Naive thymus-derived CD4-positive, alpha-beta T cell (primary cell): ENCODE measurements at regions not wholly inside any gene's neighbourhood (a gene's known extent, or its start where the extent isn't known, plus 50 kb on each side); places are given as distances from the start of the nearest gene placed in this dataset.

ENCODE experiments used
- ATAC-seq: fragments of 150-1000 bp; cut with Tn5 transposase; 2 replicates; pipeline ENCODE4 v1.10.0; 2021; ENCODE audit warnings: mild to moderate bottlenecking, moderate library complexity
- CTCF ChIA-PET: fragments of 350-600 bp; sonication (Branson Sonifier 250); formaldehyde crosslinking; loops from one replicate; lab custom pipeline; 2021; ENCODE audit warnings: antibody characterized with exemption; lab: Charles Lee
- POLR2A ChIA-PET: fragments of 350-600 bp; sonication (Branson Sonifier 250); formaldehyde crosslinking; loops from one replicate; lab custom pipeline; 2021; ENCODE audit warnings: antibody characterized with exemption, inconsistent platforms; lab: Charles Lee
- DNase-seq, 9 donors: peaks; one replicate each; pipeline versions ENCODE4 v3.0.0 to v3.0.0-alpha.2; 2020 to 2022; ENCODE audit warnings: mixed read lengths in 1 of 9
- H3K27ac ChIP-seq: one replicate; pipeline ENCODE4 v1.7.0; 2013; ENCODE audit warnings: mild to moderate bottlenecking, low read depth, low read length, moderate library complexity
- H3K27me3 ChIP-seq, 2 donors: one replicate each; pipeline ENCODE4 v1.7.0; 2013; ENCODE audit warnings: low read length in 2 of 2, mild to moderate bottlenecking in 2 of 2, moderate library complexity in 2 of 2; ENCODE audit not compliant: control insufficient read depth in 2 of 2, insufficient read depth in 2 of 2
- H3K36me3 ChIP-seq, 3 experiments: 1 replicate in 2 of 3; 2 replicates in 1 of 3; pipeline ENCODE4 v1.7.0; 2013; ENCODE audit warnings: low read length in 3 of 3, mild to moderate bottlenecking in 3 of 3, moderate library complexity in 1 of 3; ENCODE audit not compliant: insufficient read depth in 3 of 3, control insufficient read depth in 2 of 3
- H3K4me1 ChIP-seq, 2 donors: one replicate each; pipeline ENCODE4 v1.7.0; 2013; ENCODE audit warnings: low read length in 2 of 2, mild to moderate bottlenecking in 2 of 2, moderate library complexity in 1 of 2; ENCODE audit not compliant: control insufficient read depth in 2 of 2, insufficient read depth in 2 of 2
- H3K4me3 ChIP-seq: 2 replicates; pipeline ENCODE4 v1.7.0; 2013; ENCODE audit warnings: mild to moderate bottlenecking, low read length
- H3K9me3 ChIP-seq, 3 experiments: 1 replicate in 2 of 3; 2 replicates in 1 of 3; pipeline ENCODE4 v1.7.0; 2013; ENCODE audit warnings: low read length in 3 of 3; ENCODE audit not compliant: control insufficient read depth in 2 of 3
- H3K27ac Mint-ChIP-seq, 9 donors: one replicate each; pipeline ENCODE4 v1.8.0; 2020 to 2022; ENCODE audit warnings: mixed read lengths in 9 of 9, mild to moderate bottlenecking in 8 of 9, moderate library complexity in 5 of 9, inconsistent platforms in 2 of 9
- H3K27me3 Mint-ChIP-seq, 5 donors: one replicate each; pipeline ENCODE4 v1.8.0; 2021 to 2022; ENCODE audit warnings: mixed read lengths in 5 of 5, mild to moderate bottlenecking in 1 of 5
- H3K36me3 Mint-ChIP-seq, 5 donors: one replicate each; pipeline ENCODE4 v1.8.0; 2020 to 2022; ENCODE audit warnings: mixed read lengths in 5 of 5, mild to moderate bottlenecking in 3 of 5, inconsistent platforms in 1 of 5
- H3K4me1 Mint-ChIP-seq, 7 donors: one replicate each; pipeline ENCODE4 v1.8.0; 2020 to 2022; ENCODE audit warnings: mixed read lengths in 7 of 7, mild to moderate bottlenecking in 3 of 7, inconsistent platforms in 1 of 7
- H3K4me3 Mint-ChIP-seq, 10 donors: one replicate each; pipeline ENCODE4 v1.8.0; 2020 to 2022; ENCODE audit warnings: mild to moderate bottlenecking in 10 of 10, mixed read lengths in 10 of 10, moderate library complexity in 6 of 10, inconsistent platforms in 2 of 10
- H3K9me3 Mint-ChIP-seq, 11 donors: one replicate each; pipeline ENCODE4 v1.8.0; 2020 to 2022; ENCODE audit warnings: mixed read lengths in 11 of 11, mild to moderate bottlenecking in 4 of 11, inconsistent platforms in 1 of 11, moderate library complexity in 1 of 11
- intact Hi-C, 2 donors: fragments of 100-400 bp; cut with micrococcal nuclease; formaldehyde crosslinking; loops; one replicate each; pipeline ENCODE4 v1.15.1; 2023

GRCh38 chr10:122765412-122765811 lies 65.8 kb upstream of the C10orf120 start:
- no peak for DNase-seq
- H3K27me3 ChIP-seq, result no peaks in the 10 kb centered on the region
- H3K4me1 ChIP-seq, result no peaks in the 10 kb centered on the region
- H3K4me1 Mint-ChIP-seq, result peaks cover 0 to 4% (median 0%) of the 10 kb centered on the region in 7 donors
- ATAC-seq, result no peak
- no peaks in the 10 kb centered on the region for H3K36me3 ChIP-seq
- H3K9me3 Mint-ChIP-seq, result peaks cover 0 to 20% (median 8%) of the 10 kb centered on the region in 11 donors
- POLR2A ChIA-PET, result no interaction called here
- no peak overlapping the region for H3K27ac ChIP-seq
- H3K27ac Mint-ChIP-seq, result no peak overlapping the region
- no peak overlapping the region for H3K4me3 Mint-ChIP-seq
- peaks cover 2 to 49% (median 31%) of the 10 kb centered on the region in 5 donors for H3K27me3 Mint-ChIP-seq
- H3K9me3 ChIP-seq, result no peaks in the 10 kb centered on the region
- H3K4me3 ChIP-seq, result no peak overlapping the region
- intact Hi-C loops, result no loop called here
- peaks cover 0 to 5% (median 0%) of the 10 kb centered on the region in 5 donors for H3K36me3 Mint-ChIP-seq
- CTCF ChIA-PET, result no interaction called here

- Mint-ChIP-seq H3K4me1 (no peaks in the 10 kb centered on the region), H3K27ac (no peak overlapping the region), H3K9me3 (peaks cover 0 to 41% (median 9%) of the 10 kb centered on the region in 11 donors), H3K4me3 (no peak overlapping the region), H3K36me3 (peaks cover 0 to 9% (median 0%) of the 10 kb centered on the region in 5 donors), H3K27me3 (peaks cover 0 to 11% (median 5%) of the 10 kb centered on the region in 5 donors)
- CTCF ChIA-PET, result no interaction called here
- Histone ChIP-seq H3K36me3 (no peaks in the 10 kb centered on the region), H3K9me3 (peaks cover 0 to 9% (median 0%) of the 10 kb centered on the region in 3 experiments), H3K27ac (no peak overlapping the region), H3K27me3 (no peaks in the 10 kb centered on the region), H3K4me3 (no peak overlapping the region), H3K4me1 (no peaks in the 10 kb centered on the region)
- ATAC-seq, result no peak
- DNase-seq, result no peak
- intact Hi-C loops, result no loop called here
- POLR2A ChIA-PET, result no interaction called here
These were observed 57.0 kb upstream of the C10orf120 start for GRCh38 chr10:122756656-122757055.

GRCh38 chr10:122754491-122755235 lies 55.0 kb upstream of the C10orf120 start:
- Mint-ChIP-seq H3K27me3 (peaks cover 0 to 11% (median 5%) of the 10 kb centered on the region in 5 donors), H3K9me3 (peaks cover 0 to 36% (median 9%) of the 10 kb centered on the region in 11 donors), H3K36me3 (peaks cover 0 to 9% (median 0%) of the 10 kb centered on the region in 5 donors), H3K4me1 (no peaks in the 10 kb centered on the region), H3K4me3 (no peak overlapping the region), H3K27ac (no peak overlapping the region)
- no peak overlapping the region for H3K27ac ChIP-seq
- no peak overlapping the region for H3K4me3 ChIP-seq
- DNase-seq (no peak), ATAC-seq (no peak)
- no peaks in the 10 kb centered on the region for H3K36me3 ChIP-seq
- no peaks in the 10 kb centered on the region for H3K4me1 ChIP-seq
- peaks cover 0 to 9% (median 0%) of the 10 kb centered on the region in 3 experiments for H3K9me3 ChIP-seq
- H3K27me3 ChIP-seq, result no peaks in the 10 kb centered on the region
- intact Hi-C loops, result no loop called here
- ChIA-PET CTCF (no interaction called here), POLR2A (no interaction called here)

GRCh38 chr10:122749886-122750285 lies 50.2 kb upstream of the C10orf120 start:
- DNase-seq, result no peak
- H3K4me3 Mint-ChIP-seq, result no peak overlapping the region
- peaks cover 0 to 2% (median 0%) of the 10 kb centered on the region in 11 donors for H3K9me3 Mint-ChIP-seq
- no peak for ATAC-seq
- peaks cover 4 to 17% (median 10%) of the 10 kb centered on the region in 5 donors for H3K27me3 Mint-ChIP-seq
- CTCF ChIA-PET, result no interaction called here
- Histone ChIP-seq H3K27me3 (no peaks in the 10 kb centered on the region), H3K4me1 (no peaks in the 10 kb centered on the region), H3K27ac (no peak overlapping the region), H3K36me3 (no peaks in the 10 kb centered on the region), H3K4me3 (no peak overlapping the region), H3K9me3 (no peaks in the 10 kb centered on the region)
- no peaks in the 10 kb centered on the region for H3K36me3 Mint-ChIP-seq
- POLR2A ChIA-PET, result no interaction called here
- intact Hi-C loops, result no loop called here
- no peaks in the 10 kb centered on the region for H3K4me1 Mint-ChIP-seq
- H3K27ac Mint-ChIP-seq, result no peak overlapping the region
